Body of pancreas (tissue), 4 donors: ENCODE measurements at regions not wholly inside any gene's neighbourhood (a gene's known extent, or its start where the extent isn't known, plus 50 kb on each side); places are given as distances from the start of the nearest gene placed in this dataset.

ENCODE experiments used
- CTCF ChIP-seq, 7 experiments: fragments of 450-650 bp in 4 of 7; fragments of 200-600 bp in 3 of 7; sonication (generic) in 3 of 7; IDR thresholded peaks; one replicate each; pipeline ENCODE4 v1.5.1; 2016 to 2019; ENCODE audit warnings: antibody characterized with exemption in 7 of 7
- POLR2A ChIP-seq, 3 donors: fragments of 450-650 bp; IDR thresholded peaks; one replicate each; pipeline ENCODE4 v1.6.1; 2016; ENCODE audit warnings: antibody characterized with exemption in 3 of 3, mild to moderate bottlenecking in 2 of 3

- TF ChIP-seq CTCF (IDR thresholded peaks at IDR 0.05): no peak
- no peak for TF ChIP-seq POLR2A (IDR thresholded peaks at IDR 0.05)
These were observed 72.5 kb upstream of the TPK1 start for GRCh38 chr7:144908324-144908723.
